IPS-20b (cell line): ENCODE measurements at regions not wholly inside any gene's neighbourhood (a gene's known extent, or its start where the extent isn't known, plus 50 kb on each side); places are given as distances from the start of the nearest gene placed in this dataset.
"Not testable (repeated sequence)": the region's sequence is repeated elsewhere in the genome, so short reads cannot be mapped to it uniquely, and the experiment has no call there.

Source experiments
- H3K27ac ChIP-seq: one replicate; pipeline ENCODE4 v1.5.1; 2013; ENCODE audit warnings: low read length
- H3K27me3 ChIP-seq: 2 replicates; pipeline ENCODE4 v1.6.1; 2013; ENCODE audit warnings: mild to moderate bottlenecking, low read length, inconsistent platforms; ENCODE audit not compliant: insufficient read depth
- H3K36me3 ChIP-seq: 2 replicates; pipeline ENCODE4 v1.6.1; 2013; ENCODE audit warnings: low read depth, mild to moderate bottlenecking, inconsistent platforms, low read length, moderate library complexity; ENCODE audit not compliant: insufficient read depth
- H3K4me1 ChIP-seq: 2 replicates; pipeline ENCODE4 v1.6.1; 2013; ENCODE audit warnings: mild to moderate bottlenecking, control low read depth, inconsistent platforms, low read length, moderate library complexity; ENCODE audit not compliant: insufficient read depth
- H3K4me3 ChIP-seq: 2 replicates; pipeline ENCODE4 v1.5.1; 2013; ENCODE audit warnings: mild to moderate bottlenecking, low read length, inconsistent platforms
- H3K9ac ChIP-seq: 2 replicates; pipeline ENCODE4 v1.6.1; 2013; ENCODE audit warnings: low read depth, mild to moderate bottlenecking, inconsistent platforms, low read length, moderate library complexity
- H3K9me3 ChIP-seq: 2 replicates; pipeline ENCODE4 v1.6.1; 2013; ENCODE audit warnings: mild to moderate bottlenecking, low read depth, low read length, inconsistent platforms; ENCODE audit not compliant: insufficient read depth

GRCh38 chr7:130950054-130950453, 216.0 kb upstream of the KLF14 start:
- Histone ChIP-seq H3K36me3 (no peaks in the 10 kb centered on the region), H3K9ac (no peak overlapping the region), H3K27ac (no peak overlapping the region), H3K27me3 (no peaks in the 10 kb centered on the region), H3K4me1 (peaks cover 7% of the 10 kb centered on the region; the same call in 1 of the 2 replicates), H3K4me3 (no peak overlapping the region), H3K9me3 (no peaks in the 10 kb centered on the region)

GRCh38 chr7:130950741-130951140, 216.7 kb upstream of the KLF14 start:
- peaks cover 7% of the 10 kb centered on the region; the same call in 1 of the 2 replicates for H3K4me1 ChIP-seq
- no peaks in the 10 kb centered on the region for H3K36me3 ChIP-seq
- no peaks in the 10 kb centered on the region for H3K9me3 ChIP-seq
- no peaks in the 10 kb centered on the region for H3K27me3 ChIP-seq
- H3K9ac ChIP-seq: no peak overlapping the region
- no peak overlapping the region for H3K4me3 ChIP-seq
- no peak overlapping the region for H3K27ac ChIP-seq

DNA sequence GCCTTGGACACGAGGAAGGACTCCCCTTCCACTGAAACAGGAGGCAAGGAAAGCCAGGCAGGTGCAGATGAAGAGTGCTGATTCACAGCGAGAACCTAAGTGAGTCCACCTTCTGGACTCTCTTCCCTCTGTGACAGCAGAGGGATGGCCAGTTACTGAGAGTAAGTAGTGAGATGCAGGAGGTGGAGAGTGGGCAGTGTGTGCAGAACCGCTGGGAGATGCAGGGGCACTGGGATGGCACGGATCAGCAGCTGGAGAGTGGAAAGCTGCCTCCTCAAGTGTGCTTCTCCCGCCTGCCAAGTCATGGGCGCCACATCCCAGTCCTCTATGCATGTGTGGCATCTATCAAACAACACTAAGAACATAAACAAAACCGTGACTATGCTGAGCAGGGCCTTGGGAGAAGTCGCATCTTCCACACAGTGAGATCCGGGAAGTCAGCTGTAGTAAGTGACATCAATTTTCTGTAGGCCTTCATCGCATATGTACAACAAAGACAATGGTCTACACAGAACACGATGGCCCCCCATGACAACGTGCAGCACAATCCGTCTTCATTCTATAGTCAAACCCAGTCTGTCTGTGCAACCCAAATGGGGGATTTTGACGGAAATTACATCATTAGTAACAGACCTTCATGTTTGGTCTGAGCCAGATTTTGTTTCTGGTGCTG, 217.4 kb upstream of the KLF14 start:
- H3K36me3 ChIP-seq: no peaks in the 10 kb centered on the region
- H3K9me3 ChIP-seq: no peaks in the 10 kb centered on the region
- H3K9ac ChIP-seq: no peak overlapping the region
- peaks cover 7% of the 10 kb centered on the region; the same call in 1 of the 2 replicates for H3K4me1 ChIP-seq
- no peak overlapping the region for H3K27ac ChIP-seq
- H3K27me3 ChIP-seq: no peaks in the 10 kb centered on the region
- no peak overlapping the region for H3K4me3 ChIP-seq

GRCh38 chr7:130951976-130952876, 218.2 kb upstream of the KLF14 start:
- H3K36me3 ChIP-seq: no peaks in the 10 kb centered on the region
- H3K4me1 ChIP-seq: peaks cover 7% of the 10 kb centered on the region; the same call in 1 of the 2 replicates
- H3K27ac ChIP-seq: no peak overlapping the region
- no peaks in the 10 kb centered on the region for H3K27me3 ChIP-seq
- no peak overlapping the region for H3K4me3 ChIP-seq
- H3K9me3 ChIP-seq: no peaks in the 10 kb centered on the region
- no peak overlapping the region for H3K9ac ChIP-seq

DNA sequence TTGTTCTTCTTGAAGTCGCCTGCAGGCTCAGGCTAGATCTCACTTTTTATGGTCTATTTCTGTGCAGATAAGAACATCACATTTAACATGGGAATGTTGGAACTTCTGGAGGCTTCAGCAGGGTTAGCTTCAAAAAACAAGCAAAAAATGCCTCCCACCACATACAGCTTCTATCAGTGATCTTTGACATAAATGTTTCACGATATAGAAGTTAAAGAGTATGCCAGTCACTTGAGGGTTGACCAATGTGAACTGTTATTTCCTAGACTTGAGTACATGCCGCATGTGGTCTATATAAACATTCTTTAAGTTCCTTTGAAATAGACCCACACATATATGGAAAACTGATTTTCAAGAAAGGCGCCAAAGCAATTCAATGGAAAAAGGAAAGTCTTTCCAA, 219.2 kb upstream of the KLF14 start:
- Histone ChIP-seq H3K27ac (no peak overlapping the region), H3K4me3 (no peak overlapping the region), H3K9me3 (no peaks in the 10 kb centered on the region), H3K36me3 (no peaks in the 10 kb centered on the region), H3K4me1 (peaks cover 7% of the 10 kb centered on the region; the same call in 1 of the 2 replicates), H3K27me3 (no peaks in the 10 kb centered on the region), H3K9ac (no peak overlapping the region)

DNA sequence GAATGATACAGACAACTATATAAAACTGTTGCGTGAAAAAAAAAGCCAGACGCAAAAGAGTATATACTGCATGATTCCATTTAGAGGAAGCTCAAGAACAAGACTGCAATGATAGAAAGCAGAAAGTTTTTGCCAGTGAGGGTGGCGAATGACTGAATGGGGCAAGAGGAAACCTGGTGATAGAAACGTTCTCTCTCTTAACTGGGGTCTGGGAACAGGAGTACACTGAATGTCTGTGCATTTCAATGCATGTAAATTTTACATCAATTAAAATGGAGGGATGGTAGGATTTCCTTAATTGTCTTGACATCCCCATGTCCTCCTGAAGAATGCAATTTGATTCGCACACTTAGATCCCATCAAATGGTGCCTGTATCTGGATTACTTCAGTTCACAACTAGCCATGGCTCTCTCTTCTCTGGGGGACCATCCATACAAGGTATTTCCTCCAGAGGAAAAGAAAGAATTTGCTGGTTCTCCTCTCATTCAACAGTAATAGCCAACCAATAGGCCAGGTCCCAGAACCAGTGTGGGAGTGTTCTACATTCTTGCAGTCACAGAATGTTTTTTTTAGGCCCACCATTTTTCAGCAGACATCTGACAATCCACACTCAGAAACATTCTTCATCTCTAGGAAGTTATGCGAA, 221.0 kb upstream of the KLF14 start:
- Histone ChIP-seq H3K36me3 (no peaks in the 10 kb centered on the region), H3K9me3 (no peaks in the 10 kb centered on the region), H3K4me3 (no peak overlapping the region), H3K9ac (no peak overlapping the region), H3K27me3 (no peaks in the 10 kb centered on the region), H3K27ac (no peak overlapping the region), H3K4me1 (peaks cover 7% of the 10 kb centered on the region; the same call in 1 of the 2 replicates)

GRCh38 chr7:130955565-130955919, 221.5 kb upstream of the KLF14 start:
- H3K27me3 ChIP-seq: no peaks in the 10 kb centered on the region
- peaks cover 7% of the 10 kb centered on the region; the same call in 1 of the 2 replicates for H3K4me1 ChIP-seq
- H3K9ac ChIP-seq: no peak overlapping the region
- H3K9me3 ChIP-seq: peaks cover 4% of the 10 kb centered on the region
- no peak overlapping the region for H3K27ac ChIP-seq
- no peaks in the 10 kb centered on the region for H3K36me3 ChIP-seq
- H3K4me3 ChIP-seq: no peak overlapping the region

- H3K9ac ChIP-seq: no peak overlapping the region
- no peak overlapping the region for H3K4me3 ChIP-seq
- peaks cover 7% of the 10 kb centered on the region; the same call in 1 of the 2 replicates for H3K4me1 ChIP-seq
- no peak overlapping the region for H3K27ac ChIP-seq
- peaks cover 6% of the 10 kb centered on the region for H3K9me3 ChIP-seq
- H3K36me3 ChIP-seq: no peaks in the 10 kb centered on the region
- no peaks in the 10 kb centered on the region for H3K27me3 ChIP-seq
Observed at GRCh38 chr7:130956417-130957136, 222.6 kb upstream of the KLF14 start.

- H3K9ac ChIP-seq: no peak overlapping the region
- H3K4me1 ChIP-seq: peaks cover 7% of the 10 kb centered on the region; the same call in 1 of the 2 replicates
- no peaks in the 10 kb centered on the region for H3K36me3 ChIP-seq
- H3K4me3 ChIP-seq: no peak overlapping the region
- H3K9me3 ChIP-seq: peaks cover 6% of the 10 kb centered on the region
- no peak overlapping the region for H3K27ac ChIP-seq
- H3K27me3 ChIP-seq: no peaks in the 10 kb centered on the region
Observed at GRCh38 chr7:130957137-130957513, 223.1 kb upstream of the KLF14 start.

DNA sequence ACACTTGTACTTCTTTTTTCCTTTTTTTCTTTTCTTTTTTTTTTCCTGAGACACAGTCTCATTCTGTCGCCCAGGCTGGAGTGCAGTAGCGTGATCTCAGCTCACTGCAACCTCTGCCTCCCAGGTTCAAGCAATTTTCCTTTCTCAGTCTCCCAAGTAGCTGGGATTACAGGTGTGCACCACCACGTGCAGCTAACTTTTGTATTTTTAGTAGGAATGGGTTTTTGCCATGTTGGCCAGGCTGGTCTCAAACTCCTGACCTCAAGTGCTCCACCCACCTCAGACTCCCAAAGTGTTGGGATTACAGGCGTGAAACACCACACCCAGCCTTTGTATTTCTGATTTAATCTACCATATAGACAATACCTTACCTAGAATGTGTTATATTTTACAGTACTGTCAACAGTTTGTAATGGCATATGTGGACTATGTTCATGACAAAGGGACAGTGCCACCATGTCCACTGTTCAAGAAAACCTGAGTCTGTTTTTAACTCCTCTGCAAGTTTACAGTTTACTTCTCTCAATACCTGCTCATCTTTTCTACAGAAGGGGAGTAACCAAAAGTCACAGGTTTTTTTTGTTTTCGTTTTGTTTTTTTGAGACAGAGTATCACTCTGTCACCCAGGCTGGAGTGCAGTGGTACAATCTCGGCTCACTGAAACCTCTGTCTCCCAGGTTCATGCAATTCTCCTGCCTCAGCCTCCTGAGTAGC, 223.9 kb upstream of the KLF14 start:
- H3K36me3 ChIP-seq, H3K27ac ChIP-seq, H3K9ac ChIP-seq, H3K4me1 ChIP-seq, H3K27me3 ChIP-seq, H3K4me3 ChIP-seq, H3K9me3 ChIP-seq: not testable (repeated sequence)

DNA sequence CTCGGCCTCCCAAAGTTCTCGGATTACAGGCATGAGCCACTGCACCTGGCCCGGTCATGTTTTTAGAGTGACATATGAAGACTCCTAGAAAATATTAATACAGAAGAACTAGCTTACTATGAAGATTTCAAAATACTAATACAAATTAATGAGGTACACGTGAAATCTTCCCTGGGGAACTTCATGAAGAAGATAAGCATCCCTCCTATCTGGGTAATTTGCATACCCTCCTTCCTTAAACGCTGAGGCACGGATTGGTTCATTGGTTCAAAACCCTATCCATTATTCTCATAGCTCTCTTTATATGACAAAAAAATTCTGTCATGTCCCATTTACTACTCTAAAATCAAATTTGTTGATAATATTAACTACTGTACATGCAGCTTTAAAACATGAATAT, 224.8 kb upstream of the KLF14 start:
- no peak overlapping the region for H3K9ac ChIP-seq
- no peak overlapping the region for H3K4me3 ChIP-seq
- no peaks in the 10 kb centered on the region for H3K36me3 ChIP-seq
- no peak overlapping the region for H3K27ac ChIP-seq
- peaks cover 6% of the 10 kb centered on the region for H3K9me3 ChIP-seq
- H3K27me3 ChIP-seq: no peaks in the 10 kb centered on the region
- peaks cover 5% of the 10 kb centered on the region; the same call in 1 of the 2 replicates for H3K4me1 ChIP-seq
